Liver (tissue), 8 donors: ENCODE measurements at regions not wholly inside any gene's neighbourhood (a gene's known extent, or its start where the extent isn't known, plus 50 kb on each side); places are given as distances from the start of the nearest gene placed in this dataset.

Experiments
- DNase-seq: peaks from one replicate; pipeline ENCODE4 v3.0.0-alpha.2; 2017; ENCODE audit warnings: low spot score
- H3K27ac ChIP-seq, 2 donors: one replicate each; pipeline ENCODE4 v1.7.0; 2013; ENCODE audit warnings: inconsistent platforms in 2 of 2, low read length in 2 of 2, control low read depth in 1 of 2, low read depth in 1 of 2, mild to moderate bottlenecking in 1 of 2
- H3K27me3 ChIP-seq, 4 donors: one replicate each; pipeline versions ENCODE4 v1.6.1 to v1.7.0; 2013; ENCODE audit warnings: low read length in 3 of 4, inconsistent platforms in 1 of 4, mild to moderate bottlenecking in 1 of 4, moderate library complexity in 1 of 4; ENCODE audit not compliant: control insufficient read depth in 4 of 4, insufficient read depth in 4 of 4
- H3K36me3 ChIP-seq, 4 donors: one replicate each; pipeline versions ENCODE4 v1.6.1 to v1.7.0; 2013; ENCODE audit warnings: low read length in 3 of 4, mild to moderate bottlenecking in 3 of 4, low read depth in 1 of 4, moderate library complexity in 1 of 4; ENCODE audit not compliant: control insufficient read depth in 4 of 4, insufficient read depth in 3 of 4
- H3K4me1 ChIP-seq, 4 donors: one replicate each; pipeline versions ENCODE4 v1.6.1 to v1.7.0; 2013; ENCODE audit warnings: low read length in 3 of 4, mild to moderate bottlenecking in 3 of 4, moderate library complexity in 1 of 4; ENCODE audit not compliant: control insufficient read depth in 4 of 4, insufficient read depth in 4 of 4
- H3K4me3 ChIP-seq, 3 donors: one replicate each; pipeline versions ENCODE4 v1.6.1 to v1.7.0; 2013; ENCODE audit warnings: low read length in 3 of 3, control low read depth in 1 of 3, low read depth in 1 of 3, mild to moderate bottlenecking in 1 of 3
- H3K9ac ChIP-seq, 2 donors: one replicate each; pipeline ENCODE4 v1.7.0; 2013; ENCODE audit warnings: low read length in 2 of 2, mild to moderate bottlenecking in 2 of 2, moderate library complexity in 2 of 2, control low read depth in 1 of 2, low read depth in 1 of 2
- H3K9me3 ChIP-seq, 4 donors: one replicate each; pipeline versions ENCODE4 v1.6.1 to v1.7.0; 2013; ENCODE audit warnings: low read length in 3 of 4; ENCODE audit not compliant: control insufficient read depth in 4 of 4
- FOXA1 ChIP-seq: IDR thresholded peaks from 2 replicates; pipeline ENCODE4 v1.6.1; 2016; ENCODE audit warnings: antibody characterized with exemption
- FOXA2 ChIP-seq: IDR thresholded peaks from 2 replicates; pipeline ENCODE4 v1.6.1; 2016; ENCODE audit warnings: antibody characterized with exemption
- HNF4A ChIP-seq, 2 donors: conservative IDR thresholded peaks; 2 replicates each; pipeline ENCODE4 v1.6.1; 2016; ENCODE audit warnings: antibody characterized with exemption in 2 of 2, mild to moderate bottlenecking in 2 of 2
- HNF4G ChIP-seq: IDR thresholded peaks from 2 replicates; pipeline ENCODE4 v1.6.1; 2016; ENCODE audit warnings: antibody characterized with exemption
- JUND ChIP-seq, 2 donors: IDR thresholded peaks; 2 replicates each; pipeline ENCODE4 v1.6.1; 2016; ENCODE audit warnings: antibody characterized with exemption in 2 of 2
- NR2F2 ChIP-seq: IDR thresholded peaks from 2 replicates; pipeline ENCODE4 v1.6.1; 2016; ENCODE audit warnings: antibody characterized with exemption
- RAD21 ChIP-seq, 2 donors: IDR thresholded peaks; 2 replicates each; pipeline ENCODE4 v1.6.1; 2016; ENCODE audit warnings: antibody characterized with exemption in 2 of 2, mild to moderate bottlenecking in 2 of 2
- YY1 ChIP-seq: IDR thresholded peaks from 2 replicates; pipeline ENCODE4 v1.6.1; 2016; ENCODE audit warnings: antibody characterized with exemption, mild to moderate bottlenecking
- WGBS: extraction: QIAGEN DNeasy Blood & Tissue Kit; methylation state at CpG from one replicate; pipeline ENCODE4 v1.1.7; 2013; 5-methylcytosine and 5-hydroxymethylcytosine counted together
- TF ChIP-seq, protein P1 (sequence below): IDR thresholded peaks from 2 replicates; pipeline ENCODE4 v1.6.1; 2016; ENCODE audit warnings: antibody characterized with exemption
- TF ChIP-seq, protein P2 (sequence below): IDR thresholded peaks from 2 replicates; pipeline ENCODE4 v1.6.1; 2016; ENCODE audit warnings: antibody characterized with exemption
- TF ChIP-seq, protein P3 (sequence below): fragments of 150-350 bp; IDR thresholded peaks from 2 replicates; pipeline ENCODE4 v1.5.1; 2017; ENCODE audit warnings: improper control_type of control experiment, low read depth, low read length; ENCODE audit not compliant: missing input control
- TF ChIP-seq, protein P4 (sequence below): IDR thresholded peaks from 2 replicates; pipeline ENCODE4 v1.6.1; 2016; ENCODE audit warnings: antibody characterized with exemption, mild to moderate bottlenecking
- donor health status: healthy.
- donor health status: healthy.
- donor health status: healthy.
- donor health status: healthy.
- donor health status: healthy.

DNA sequence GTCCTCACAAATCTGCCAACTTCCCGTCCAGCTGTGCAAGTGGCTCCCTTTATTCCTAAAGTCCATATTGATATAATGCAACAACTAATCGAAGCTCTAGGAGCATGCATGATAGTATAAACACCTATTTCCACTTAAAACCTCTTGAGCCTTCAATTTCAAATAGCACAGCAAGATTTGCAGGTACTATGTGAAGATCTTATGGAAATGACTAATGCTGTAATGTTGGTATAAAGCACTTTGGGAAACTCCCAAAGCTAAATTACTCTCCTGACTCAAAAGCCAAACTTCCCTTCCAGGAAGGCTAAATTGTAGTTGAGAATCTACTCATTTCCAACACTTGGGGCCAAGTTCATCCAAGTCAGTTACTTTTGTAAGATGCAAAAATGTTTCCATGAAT is 287.6 kb upstream of the CDH11 start:
- no peaks in the 10 kb centered on the region for H3K36me3 ChIP-seq
- 58% methylated on average over 2 of the region's 2 CpGs for WGBS
- no peak for DNase-seq
- no peaks in the 10 kb centered on the region for H3K9me3 ChIP-seq
- TF ChIP-seq JUND (IDR thresholded peaks at IDR 0.05) (no peak), YY1 (no peak), HNF4A (conservative IDR thresholded peaks at IDR 0.05) (no peak), FOXA1 (no peak), HNF4G (no peak), RAD21 (IDR thresholded peaks at IDR 0.05) (no peak)
- TF ChIP-seq, protein P1, sequence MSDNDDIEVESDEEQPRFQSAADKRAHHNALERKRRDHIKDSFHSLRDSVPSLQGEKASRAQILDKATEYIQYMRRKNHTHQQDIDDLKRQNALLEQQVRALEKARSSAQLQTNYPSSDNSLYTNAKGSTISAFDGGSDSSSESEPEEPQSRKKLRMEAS: no peak
- TF ChIP-seq, protein P2, sequence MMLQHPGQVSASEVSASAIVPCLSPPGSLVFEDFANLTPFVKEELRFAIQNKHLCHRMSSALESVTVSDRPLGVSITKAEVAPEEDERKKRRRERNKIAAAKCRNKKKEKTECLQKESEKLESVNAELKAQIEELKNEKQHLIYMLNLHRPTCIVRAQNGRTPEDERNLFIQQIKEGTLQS: no peak
- TF ChIP-seq, protein P3, sequence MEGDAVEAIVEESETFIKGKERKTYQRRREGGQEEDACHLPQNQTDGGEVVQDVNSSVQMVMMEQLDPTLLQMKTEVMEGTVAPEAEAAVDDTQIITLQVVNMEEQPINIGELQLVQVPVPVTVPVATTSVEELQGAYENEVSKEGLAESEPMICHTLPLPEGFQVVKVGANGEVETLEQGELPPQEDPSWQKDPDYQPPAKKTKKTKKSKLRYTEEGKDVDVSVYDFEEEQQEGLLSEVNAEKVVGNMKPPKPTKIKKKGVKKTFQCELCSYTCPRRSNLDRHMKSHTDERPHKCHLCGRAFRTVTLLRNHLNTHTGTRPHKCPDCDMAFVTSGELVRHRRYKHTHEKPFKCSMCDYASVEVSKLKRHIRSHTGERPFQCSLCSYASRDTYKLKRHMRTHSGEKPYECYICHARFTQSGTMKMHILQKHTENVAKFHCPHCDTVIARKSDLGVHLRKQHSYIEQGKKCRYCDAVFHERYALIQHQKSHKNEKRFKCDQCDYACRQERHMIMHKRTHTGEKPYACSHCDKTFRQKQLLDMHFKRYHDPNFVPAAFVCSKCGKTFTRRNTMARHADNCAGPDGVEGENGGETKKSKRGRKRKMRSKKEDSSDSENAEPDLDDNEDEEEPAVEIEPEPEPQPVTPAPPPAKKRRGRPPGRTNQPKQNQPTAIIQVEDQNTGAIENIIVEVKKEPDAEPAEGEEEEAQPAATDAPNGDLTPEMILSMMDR: no peak
- H3K4me1 ChIP-seq: no peaks in the 10 kb centered on the region
- H3K9ac ChIP-seq: no peak overlapping the region
- peaks cover 0 to 3% (median 1%) of the 10 kb centered on the region in 4 donors for H3K27me3 ChIP-seq
- no peak overlapping the region for H3K4me3 ChIP-seq
- no peak overlapping the region for H3K27ac ChIP-seq

DNA sequence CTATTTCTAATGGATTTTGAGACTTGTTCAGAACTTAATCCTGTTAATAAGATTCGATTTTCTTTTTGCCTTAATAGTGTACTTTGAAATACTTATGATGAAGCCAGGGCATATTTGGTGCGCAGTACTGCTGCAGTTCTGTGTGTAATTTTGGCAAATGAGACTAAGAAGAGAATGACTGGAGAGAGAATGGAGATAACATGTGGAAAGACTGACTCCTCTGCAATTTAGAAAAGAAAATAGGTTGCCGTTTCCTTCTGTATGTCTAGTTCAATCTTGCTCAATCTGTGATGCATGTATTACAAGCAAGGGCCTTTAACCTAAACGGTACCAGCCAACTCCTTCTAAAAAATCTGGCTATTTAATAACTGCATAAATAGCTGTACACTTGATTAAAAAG is 285.1 kb upstream of the CDH11 start:
- 45% methylated on average over 4 of the region's 4 CpGs for WGBS
- TF ChIP-seq, protein P3: no peak
- TF ChIP-seq NR2F2 (no peak), HNF4G (no peak), FOXA2 (no peak), JUND (IDR thresholded peaks at IDR 0.05) (no peak), FOXA1 (no peak)
- TF ChIP-seq, protein P4, sequence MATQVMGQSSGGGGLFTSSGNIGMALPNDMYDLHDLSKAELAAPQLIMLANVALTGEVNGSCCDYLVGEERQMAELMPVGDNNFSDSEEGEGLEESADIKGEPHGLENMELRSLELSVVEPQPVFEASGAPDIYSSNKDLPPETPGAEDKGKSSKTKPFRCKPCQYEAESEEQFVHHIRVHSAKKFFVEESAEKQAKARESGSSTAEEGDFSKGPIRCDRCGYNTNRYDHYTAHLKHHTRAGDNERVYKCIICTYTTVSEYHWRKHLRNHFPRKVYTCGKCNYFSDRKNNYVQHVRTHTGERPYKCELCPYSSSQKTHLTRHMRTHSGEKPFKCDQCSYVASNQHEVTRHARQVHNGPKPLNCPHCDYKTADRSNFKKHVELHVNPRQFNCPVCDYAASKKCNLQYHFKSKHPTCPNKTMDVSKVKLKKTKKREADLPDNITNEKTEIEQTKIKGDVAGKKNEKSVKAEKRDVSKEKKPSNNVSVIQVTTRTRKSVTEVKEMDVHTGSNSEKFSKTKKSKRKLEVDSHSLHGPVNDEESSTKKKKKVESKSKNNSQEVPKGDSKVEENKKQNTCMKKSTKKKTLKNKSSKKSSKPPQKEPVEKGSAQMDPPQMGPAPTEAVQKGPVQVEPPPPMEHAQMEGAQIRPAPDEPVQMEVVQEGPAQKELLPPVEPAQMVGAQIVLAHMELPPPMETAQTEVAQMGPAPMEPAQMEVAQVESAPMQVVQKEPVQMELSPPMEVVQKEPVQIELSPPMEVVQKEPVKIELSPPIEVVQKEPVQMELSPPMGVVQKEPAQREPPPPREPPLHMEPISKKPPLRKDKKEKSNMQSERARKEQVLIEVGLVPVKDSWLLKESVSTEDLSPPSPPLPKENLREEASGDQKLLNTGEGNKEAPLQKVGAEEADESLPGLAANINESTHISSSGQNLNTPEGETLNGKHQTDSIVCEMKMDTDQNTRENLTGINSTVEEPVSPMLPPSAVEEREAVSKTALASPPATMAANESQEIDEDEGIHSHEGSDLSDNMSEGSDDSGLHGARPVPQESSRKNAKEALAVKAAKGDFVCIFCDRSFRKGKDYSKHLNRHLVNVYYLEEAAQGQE: no peak
- TF ChIP-seq, protein P2: no peak
- H3K27me3 ChIP-seq: peaks cover 0 to 3% (median 1%) of the 10 kb centered on the region in 4 donors
- no peak overlapping the region for H3K9ac ChIP-seq
- no peak overlapping the region for H3K27ac ChIP-seq
- DNase-seq: no peak
- no peaks in the 10 kb centered on the region for H3K9me3 ChIP-seq
- H3K4me1 ChIP-seq: no peaks in the 10 kb centered on the region
- no peaks in the 10 kb centered on the region for H3K36me3 ChIP-seq
- no peak overlapping the region for H3K4me3 ChIP-seq
